ENCODE measurements at regions not wholly inside any gene's neighbourhood (a gene's known extent, or its start where the extent isn't known, plus 50 kb on each side); places are given as distances from the start of the nearest gene placed in this dataset.

DNA sequence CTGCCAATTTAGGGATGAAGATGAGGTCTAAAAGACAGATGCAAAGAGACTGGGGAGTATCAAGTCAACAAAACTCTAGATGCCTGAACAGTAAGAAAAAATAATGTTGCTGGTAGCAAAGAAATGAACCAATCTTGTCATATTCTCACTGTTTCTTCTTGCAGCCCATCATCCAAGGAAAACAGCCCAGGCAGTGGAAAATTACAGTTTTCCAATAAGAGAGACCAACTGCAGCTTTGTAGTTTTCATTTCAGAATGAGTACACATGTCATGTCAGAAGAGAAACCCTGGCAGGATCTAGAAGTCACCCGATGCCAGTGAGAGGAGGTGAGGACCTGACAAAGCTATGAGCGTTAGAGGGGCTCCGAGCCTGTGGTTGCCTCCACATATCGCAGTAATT is 500.4 kb upstream of the PSMD7 start:
- no peak for ATAC-seq
- TF ChIP-seq, protein P1, sequence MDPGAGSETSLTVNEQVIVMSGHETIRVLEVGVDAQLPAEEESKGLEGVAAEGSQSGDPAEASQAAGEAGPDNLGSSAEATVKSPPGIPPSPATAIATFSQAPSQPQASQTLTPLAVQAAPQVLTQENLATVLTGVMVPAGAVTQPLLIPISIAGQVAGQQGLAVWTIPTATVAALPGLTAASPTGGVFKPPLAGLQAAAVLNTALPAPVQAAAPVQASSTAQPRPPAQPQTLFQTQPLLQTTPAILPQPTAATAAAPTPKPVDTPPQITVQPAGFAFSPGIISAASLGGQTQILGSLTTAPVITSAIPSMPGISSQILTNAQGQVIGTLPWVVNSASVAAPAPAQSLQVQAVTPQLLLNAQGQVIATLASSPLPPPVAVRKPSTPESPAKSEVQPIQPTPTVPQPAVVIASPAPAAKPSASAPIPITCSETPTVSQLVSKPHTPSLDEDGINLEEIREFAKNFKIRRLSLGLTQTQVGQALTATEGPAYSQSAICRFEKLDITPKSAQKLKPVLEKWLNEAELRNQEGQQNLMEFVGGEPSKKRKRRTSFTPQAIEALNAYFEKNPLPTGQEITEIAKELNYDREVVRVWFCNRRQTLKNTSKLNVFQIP (CRISPR knock-in tag; IDR thresholded peaks at IDR 0.05; ENCODE audit: borderline replicate concordance, low read depth), result no peak
- TF ChIP-seq ESRRG (CRISPR knock-in tag; IDR thresholded peaks at IDR 0.05) (no peak), RARB (CRISPR knock-in tag; IDR thresholded peaks at IDR 0.05) (no peak), TCF4 (CRISPR knock-in tag; IDR thresholded peaks at IDR 0.05; ENCODE audit: borderline replicate concordance) (no peak), ZNF8 (CRISPR knock-in tag; IDR thresholded peaks at IDR 0.05) (no peak), CSDC2 (CRISPR knock-in tag; IDR thresholded peaks at IDR 0.05) (no peak), ZFP3 (CRISPR knock-in tag; IDR thresholded peaks at IDR 0.05) (no peak), ARNTL (CRISPR knock-in tag; IDR thresholded peaks at IDR 0.05; ENCODE audit: borderline replicate concordance, low read depth) (no peak), SNAI2 (CRISPR knock-in tag; IDR thresholded peaks at IDR 0.05) (no peak), BACH2 (CRISPR knock-in tag; IDR thresholded peaks at IDR 0.05; ENCODE audit: borderline replicate concordance) (no peak), GLIS3 (CRISPR knock-in tag; IDR thresholded peaks at IDR 0.05) (no peak), TOX (CRISPR knock-in tag; IDR thresholded peaks at IDR 0.05; ENCODE audit: borderline replicate concordance) (no peak), ZFP30 (CRISPR knock-in tag; IDR thresholded peaks at IDR 0.05) (no peak)
- TF ChIP-seq, protein P2, sequence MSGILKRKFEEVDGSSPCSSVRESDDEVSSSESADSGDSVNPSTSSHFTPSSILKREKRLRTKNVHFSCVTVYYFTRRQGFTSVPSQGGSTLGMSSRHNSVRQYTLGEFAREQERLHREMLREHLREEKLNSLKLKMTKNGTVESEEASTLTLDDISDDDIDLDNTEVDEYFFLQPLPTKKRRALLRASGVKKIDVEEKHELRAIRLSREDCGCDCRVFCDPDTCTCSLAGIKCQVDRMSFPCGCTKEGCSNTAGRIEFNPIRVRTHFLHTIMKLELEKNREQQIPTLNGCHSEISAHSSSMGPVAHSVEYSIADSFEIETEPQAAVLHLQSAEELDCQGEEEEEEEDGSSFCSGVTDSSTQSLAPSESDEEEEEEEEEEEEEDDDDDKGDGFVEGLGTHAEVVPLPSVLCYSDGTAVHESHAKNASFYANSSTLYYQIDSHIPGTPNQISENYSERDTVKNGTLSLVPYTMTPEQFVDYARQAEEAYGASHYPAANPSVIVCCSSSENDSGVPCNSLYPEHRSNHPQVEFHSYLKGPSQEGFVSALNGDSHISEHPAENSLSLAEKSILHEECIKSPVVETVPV (CRISPR knock-in tag; IDR thresholded peaks at IDR 0.05), result no peak
- TF ChIP-seq, protein P3, sequence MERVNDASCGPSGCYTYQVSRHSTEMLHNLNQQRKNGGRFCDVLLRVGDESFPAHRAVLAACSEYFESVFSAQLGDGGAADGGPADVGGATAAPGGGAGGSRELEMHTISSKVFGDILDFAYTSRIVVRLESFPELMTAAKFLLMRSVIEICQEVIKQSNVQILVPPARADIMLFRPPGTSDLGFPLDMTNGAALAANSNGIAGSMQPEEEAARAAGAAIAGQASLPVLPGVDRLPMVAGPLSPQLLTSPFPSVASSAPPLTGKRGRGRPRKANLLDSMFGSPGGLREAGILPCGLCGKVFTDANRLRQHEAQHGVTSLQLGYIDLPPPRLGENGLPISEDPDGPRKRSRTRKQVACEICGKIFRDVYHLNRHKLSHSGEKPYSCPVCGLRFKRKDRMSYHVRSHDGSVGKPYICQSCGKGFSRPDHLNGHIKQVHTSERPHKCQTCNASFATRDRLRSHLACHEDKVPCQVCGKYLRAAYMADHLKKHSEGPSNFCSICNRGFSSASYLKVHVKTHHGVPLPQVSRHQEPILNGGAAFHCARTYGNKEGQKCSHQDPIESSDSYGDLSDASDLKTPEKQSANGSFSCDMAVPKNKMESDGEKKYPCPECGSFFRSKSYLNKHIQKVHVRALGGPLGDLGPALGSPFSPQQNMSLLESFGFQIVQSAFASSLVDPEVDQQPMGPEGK (CRISPR knock-in tag; IDR thresholded peaks at IDR 0.05; ENCODE audit: borderline replicate concordance), result no peak

DNA sequence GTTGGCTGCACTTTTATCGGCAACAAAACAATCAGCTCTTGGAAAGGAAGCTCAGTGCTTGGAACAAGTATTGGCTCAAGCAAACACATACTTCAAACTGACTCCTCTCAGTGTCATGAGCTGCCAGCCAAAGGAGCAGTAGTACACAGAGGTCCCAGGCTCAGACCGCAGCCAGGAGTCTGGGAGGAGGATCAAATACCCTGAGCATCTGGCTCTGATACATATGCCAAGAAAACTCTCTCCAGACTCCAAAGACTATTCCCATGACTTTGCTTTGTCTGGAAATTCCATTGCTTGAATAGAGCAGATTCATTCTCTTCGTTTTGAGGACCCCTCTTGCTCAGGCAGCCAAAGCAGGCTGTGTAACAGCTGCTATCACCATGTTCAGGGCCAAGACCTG is 501.6 kb upstream of the PSMD7 start:
- ATAC-seq, result no peak

DNA sequence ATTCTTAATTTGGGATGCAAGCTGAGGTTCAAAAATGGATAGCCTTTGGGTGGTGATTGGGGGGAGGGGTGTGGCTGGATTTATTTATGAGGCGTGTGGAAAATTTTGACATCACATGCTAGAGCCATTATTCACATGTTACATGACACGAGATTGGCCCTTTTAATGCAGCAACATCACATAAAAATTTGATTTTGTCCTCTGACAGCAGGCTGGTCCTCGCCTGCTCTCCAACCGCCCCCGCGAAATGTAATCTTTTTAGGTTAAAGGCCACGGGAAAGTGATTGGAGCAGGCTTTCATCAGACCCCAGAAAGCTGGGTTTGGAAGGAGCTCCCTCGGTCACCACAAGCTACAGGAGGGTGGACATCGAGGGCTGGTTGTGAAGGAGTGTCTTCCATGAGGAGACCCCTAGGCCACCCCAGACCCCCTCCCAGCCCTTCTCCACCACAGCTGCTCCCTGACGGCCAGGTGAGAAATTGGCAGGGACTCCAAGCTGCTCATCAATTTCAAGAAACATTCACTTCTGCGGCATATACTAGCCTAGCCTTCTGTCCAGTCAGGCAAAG is 502.7 kb upstream of the PSMD7 start:
- no peak for ATAC-seq
- no peak for TF ChIP-seq RARB (CRISPR knock-in tag; IDR thresholded peaks at IDR 0.05)
- no peak for TF ChIP-seq SNAI2 (CRISPR knock-in tag; IDR thresholded peaks at IDR 0.05)
- no peak for TF ChIP-seq ARNTL (CRISPR knock-in tag; IDR thresholded peaks at IDR 0.05; ENCODE audit: borderline replicate concordance, low read depth)

More for the DNA sequence above, 501.6 kb upstream of the PSMD7 start:
- TF ChIP-seq CSDC2 (CRISPR knock-in tag; IDR thresholded peaks at IDR 0.05) (no peak), ARNTL (CRISPR knock-in tag; IDR thresholded peaks at IDR 0.05; ENCODE audit: borderline replicate concordance, low read depth) (no peak), ZFP3 (CRISPR knock-in tag; IDR thresholded peaks at IDR 0.05) (no peak), ZNF70 (CRISPR knock-in tag; IDR thresholded peaks at IDR 0.05) (no peak)

DNA sequence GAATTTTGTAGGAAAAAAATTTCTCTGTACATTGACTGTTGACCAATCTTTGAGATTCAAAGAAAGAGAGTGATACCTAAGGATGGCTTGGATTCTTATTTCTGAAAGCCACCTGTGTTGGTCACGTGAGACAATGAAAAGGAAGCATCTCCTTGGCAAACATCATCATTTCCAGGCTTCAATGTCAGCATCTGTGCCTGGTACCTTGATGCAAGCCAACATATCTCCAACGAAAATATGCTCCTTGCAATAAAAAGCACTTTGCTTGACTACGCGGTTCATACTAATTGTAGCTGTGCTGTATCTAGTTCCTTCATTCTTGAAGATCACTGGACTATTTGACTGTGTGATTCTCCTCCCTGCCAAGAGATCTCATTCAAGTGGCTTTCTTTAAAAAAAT is 503.4 kb upstream of the PSMD7 start:
- TF ChIP-seq, protein P4, sequence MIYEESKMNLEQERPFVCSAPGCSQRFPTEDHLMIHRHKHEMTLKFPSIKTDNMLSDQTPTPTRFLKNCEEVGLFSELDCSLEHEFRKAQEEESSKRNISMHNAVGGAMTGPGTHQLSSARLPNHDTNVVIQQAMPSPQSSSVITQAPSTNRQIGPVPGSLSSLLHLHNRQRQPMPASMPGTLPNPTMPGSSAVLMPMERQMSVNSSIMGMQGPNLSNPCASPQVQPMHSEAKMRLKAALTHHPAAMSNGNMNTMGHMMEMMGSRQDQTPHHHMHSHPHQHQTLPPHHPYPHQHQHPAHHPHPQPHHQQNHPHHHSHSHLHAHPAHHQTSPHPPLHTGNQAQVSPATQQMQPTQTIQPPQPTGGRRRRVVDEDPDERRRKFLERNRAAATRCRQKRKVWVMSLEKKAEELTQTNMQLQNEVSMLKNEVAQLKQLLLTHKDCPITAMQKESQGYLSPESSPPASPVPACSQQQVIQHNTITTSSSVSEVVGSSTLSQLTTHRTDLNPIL (CRISPR knock-in tag; IDR thresholded peaks at IDR 0.05; ENCODE audit: low read depth), result no peak
- TF ChIP-seq, protein P2 (CRISPR knock-in tag; IDR thresholded peaks at IDR 0.05), result no peak
- no peak for TF ChIP-seq RARB (CRISPR knock-in tag; IDR thresholded peaks at IDR 0.05)
- TF ChIP-seq PPARA (CRISPR knock-in tag; IDR thresholded peaks at IDR 0.05; ENCODE audit: borderline replicate concordance), result no peak

More for the DNA sequence above, 503.4 kb upstream of the PSMD7 start:
- no peak for ATAC-seq

All from SK-N-SH treated with all-trans-retinoic acid at 6 μM for 48 hours (cell line).